ENCODE measurements at regions not wholly inside any gene's neighbourhood (a gene's known extent, or its start where the extent isn't known, plus 50 kb on each side); places are given as distances from the start of the nearest gene placed in this dataset.

- TF ChIP-seq CTCF (conservative IDR thresholded peaks at IDR 0.05) (no peak), ZFX (IDR thresholded peaks at IDR 0.05) (no peak)
These were observed 228.0 kb downstream of the TLE4 start for GRCh38 chr9:79799691-79800335.

Data from C4-2B (cell line).